ENCODE measurements at regions not wholly inside any gene's neighbourhood (a gene's known extent, or its start where the extent isn't known, plus 50 kb on each side); places are given as distances from the start of the nearest gene placed in this dataset.

GRCh38 chr4:174422893-174423256 is 99.4 kb downstream of the HPGD start:
- no peak overlapping the region for H3K56ac ChIP-seq (replicated peaks; ENCODE audit: insufficient read length, low read depth, low read length)
- H3K27ac ChIP-seq (ENCODE audit: low read depth, low read length) = no peak overlapping the region
- H3K23ac ChIP-seq (ENCODE audit: insufficient read length) = no peak overlapping the region
- no peak overlapping the region for H3K4me2 ChIP-seq (ENCODE audit: insufficient read depth in 1 of 2, low read depth in 2 of 2, low read length in 2 of 2)
- H3K4ac ChIP-seq (replicated peaks; ENCODE audit: insufficient read length, low read depth, low read length) = no peak overlapping the region
- no peak overlapping the region for H3K18ac ChIP-seq (ENCODE audit: extremely low read depth, low read length)
- H4K91ac ChIP-seq (replicated peaks; ENCODE audit: insufficient read length, low read length) = no peak overlapping the region
- H2BK15ac ChIP-seq (ENCODE audit: low read length) = no peak overlapping the region
- no peak overlapping the region for H2BK120ac ChIP-seq (replicated peaks; ENCODE audit: low read depth, low read length)
- DNase-seq (ENCODE audit: low read depth in 1 of 2, low spot score in 2 of 2) (no peak), FAIRE-seq (no peak)
- no peak overlapping the region for H2BK12ac ChIP-seq (ENCODE audit: low read depth, low read length)
- no peak overlapping the region for H2BK5ac ChIP-seq (ENCODE audit: low read depth, low read length)
- H3K36me3 ChIP-seq (ENCODE audit: control insufficient read depth in 2 of 4, insufficient read depth in 4 of 4, low read length in 3 of 4) = no peaks in the 10 kb centered on the region; a peak in 1 of 8 replicates
- H3K4me3 ChIP-seq (ENCODE audit: extremely low read depth in 1 of 4, insufficient read depth in 2 of 4, low read depth in 3 of 4, low read length in 4 of 4) = no peak overlapping the region
- ChIA-PET CTCF (ENCODE audit: partially characterized antibody) (no interaction called here), POLR2A (ENCODE audit: partially characterized antibody) (no interaction called here)
- H3K14ac ChIP-seq (ENCODE audit: insufficient read length) = no peak overlapping the region
- no peak overlapping the region for H2BK20ac ChIP-seq (ENCODE audit: low read length)
- H4K8ac ChIP-seq (ENCODE audit: extremely low read depth, insufficient read depth, low read length) = no peak overlapping the region
- TF ChIP-seq RNF2 (IDR thresholded peaks at IDR 0.05; ENCODE audit: borderline replicate concordance, low read depth, low read length, missing control alignments, poor library complexity, severe bottlenecking) (no peak), SIRT6 (IDR thresholded peaks at IDR 0.05; ENCODE audit: low read length) (no peak), SRF (IDR thresholded peaks at IDR 0.05; ENCODE audit: low read depth, low read length) (no peak), SUZ12 (IDR thresholded peaks at IDR 0.05; ENCODE audit: low read length) (no peak), BCL11A (IDR thresholded peaks at IDR 0.05; ENCODE audit: low read depth in 2 of 2, low read length in 2 of 2) (no peak), GTF2F1 (IDR thresholded peaks at IDR 0.05; ENCODE audit: borderline replicate concordance, low read depth, low read length) (no peak)
- no peak overlapping the region for H3K9ac ChIP-seq (replicated peaks in 1 of 4; ENCODE audit: extremely low read depth in 1 of 4, low read depth in 3 of 4, low read length in 3 of 4)
- no peaks in the 10 kb centered on the region for H3K79me2 ChIP-seq (ENCODE audit: control insufficient read depth in 1 of 2, insufficient read depth in 2 of 2, low read length in 2 of 2)
- H3K27me3 ChIP-seq (replicated peaks in 1 of 4; ENCODE audit: control insufficient read depth in 3 of 4, extremely low read depth in 1 of 4, insufficient read depth in 3 of 4, low read length in 3 of 4) = no peaks in the 10 kb centered on the region
- no peaks in the 10 kb centered on the region for H3K4me1 ChIP-seq (replicated peaks in 1 of 4; ENCODE audit: control insufficient read depth in 3 of 4, insufficient read depth in 4 of 4, low read length in 3 of 4)
- H2AK5ac ChIP-seq (ENCODE audit: low read depth, low read length) = no peak overlapping the region
- no peaks in the 10 kb centered on the region for H3K79me1 ChIP-seq (ENCODE audit: low read depth, low read length)
- H4K5ac ChIP-seq (ENCODE audit: insufficient read length, low read depth, low read length) = no peak overlapping the region
- H3K23me2 ChIP-seq (ENCODE audit: low read depth, low read length) = no peaks in the 10 kb centered on the region
- H4K20me1 ChIP-seq (replicated peaks in 1 of 2; ENCODE audit: control insufficient read depth in 1 of 2, insufficient read depth in 2 of 2, low read length in 2 of 2) = no peaks in the 10 kb centered on the region
- H3K9me3 ChIP-seq (ENCODE audit: insufficient read depth in 2 of 2, low read depth in 1 of 2, low read length in 1 of 2) = no peaks in the 10 kb centered on the region
- no peak overlapping the region for H2AFZ ChIP-seq (ENCODE audit: low read length)
